ENCODE measurements at regions not wholly inside any gene's neighbourhood (a gene's known extent, or its start where the extent isn't known, plus 50 kb on each side); places are given as distances from the start of the nearest gene placed in this dataset.

DNA sequence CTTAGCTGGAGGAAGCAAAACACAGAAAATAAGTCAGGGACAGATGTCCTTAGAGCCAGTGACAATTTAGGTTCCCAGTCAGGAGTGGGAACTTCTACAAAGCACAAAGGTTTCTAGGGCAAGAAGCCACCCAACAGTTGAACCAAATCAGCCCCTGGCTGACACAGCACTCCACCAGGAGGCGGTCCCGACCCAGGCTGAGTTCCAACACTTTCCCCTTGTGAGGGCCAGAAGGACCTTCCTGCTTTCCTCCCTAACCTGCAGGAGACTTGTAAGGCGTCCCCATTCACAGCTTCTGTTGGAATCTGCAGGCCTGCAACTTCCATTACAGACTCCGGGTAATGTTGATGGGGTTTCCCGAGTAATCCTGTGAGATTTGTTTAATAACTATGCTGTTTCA lies 416.4 kb upstream of the IRX1 start:
- BruUV-seq (replicated peaks) = no TSS peak
- SMC1A ChIA-PET (ENCODE audit: uncharacterized antibody, unreplicated experiment) = no interaction called here
- intact Hi-C loops (cut with micrococcal nuclease; ENCODE audit: unreplicated experiment) = no loop called here
- Histone ChIP-seq H3K4me3 (no peak overlapping the region), H3K9me3 (replicated peaks; ENCODE audit: control insufficient read depth, insufficient read depth, low read length) (no peaks in the 10 kb centered on the region; the same call in 2 of the 3 replicates), H3K27me3 (replicated peaks in 1 of 2; ENCODE audit: control insufficient read depth in 2 of 2, insufficient read depth in 2 of 2, low read length in 1 of 2) (no peaks in the 10 kb centered on the region), H2AFZ (ENCODE audit: control insufficient read depth, low read depth, low read length) (no peak overlapping the region), H3K79me2 (ENCODE audit: control insufficient read depth, insufficient read depth, low read length) (no peaks in the 10 kb centered on the region), H3K9ac (ENCODE audit: control insufficient read depth, insufficient read depth, low read length) (no peak overlapping the region), H3K36me3 (ENCODE audit: control insufficient read depth in 2 of 2, insufficient read depth in 2 of 2, low read length in 1 of 2) (no peaks in the 10 kb centered on the region), H4K20me1 (ENCODE audit: control insufficient read depth, insufficient read depth) (no peaks in the 10 kb centered on the region), H3K27ac (ENCODE audit: control insufficient read depth, insufficient read depth) (no peak overlapping the region), H3K4me1 (ENCODE audit: control insufficient read depth, insufficient read depth, low read length) (no peaks in the 10 kb centered on the region), H3K4me2 (ENCODE audit: control insufficient read depth, insufficient read depth) (no peak overlapping the region)
- ATAC-seq (no peak), FAIRE-seq (no peak), DNase-seq (ENCODE audit: low read depth, low spot score) (no peak)
- in situ Hi-C loops (cut with MboI) = no loop called here
- 37% methylated on average over 5 of the region's 5 CpGs for WGBS (ENCODE audit: insufficient coverage, insufficient replicate concordance, low lambda C conversion rate, missing lambda C conversion rate)
- POLR2A ChIA-PET = no interaction called here
- RAD21 ChIA-PET (ENCODE audit: unreplicated experiment) = no interaction called here
- TF ChIP-seq CHD4 (IDR thresholded peaks at IDR 0.05) = no peak
- TF ChIP-seq, protein P1, sequence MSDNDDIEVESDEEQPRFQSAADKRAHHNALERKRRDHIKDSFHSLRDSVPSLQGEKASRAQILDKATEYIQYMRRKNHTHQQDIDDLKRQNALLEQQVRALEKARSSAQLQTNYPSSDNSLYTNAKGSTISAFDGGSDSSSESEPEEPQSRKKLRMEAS (IDR thresholded peaks at IDR 0.05; ENCODE audit: low read depth, low read length) = no peak
- TF ChIP-seq IKZF1 (conservative IDR thresholded peaks at IDR 0.05) = no peak
- TF ChIP-seq, protein P2, sequence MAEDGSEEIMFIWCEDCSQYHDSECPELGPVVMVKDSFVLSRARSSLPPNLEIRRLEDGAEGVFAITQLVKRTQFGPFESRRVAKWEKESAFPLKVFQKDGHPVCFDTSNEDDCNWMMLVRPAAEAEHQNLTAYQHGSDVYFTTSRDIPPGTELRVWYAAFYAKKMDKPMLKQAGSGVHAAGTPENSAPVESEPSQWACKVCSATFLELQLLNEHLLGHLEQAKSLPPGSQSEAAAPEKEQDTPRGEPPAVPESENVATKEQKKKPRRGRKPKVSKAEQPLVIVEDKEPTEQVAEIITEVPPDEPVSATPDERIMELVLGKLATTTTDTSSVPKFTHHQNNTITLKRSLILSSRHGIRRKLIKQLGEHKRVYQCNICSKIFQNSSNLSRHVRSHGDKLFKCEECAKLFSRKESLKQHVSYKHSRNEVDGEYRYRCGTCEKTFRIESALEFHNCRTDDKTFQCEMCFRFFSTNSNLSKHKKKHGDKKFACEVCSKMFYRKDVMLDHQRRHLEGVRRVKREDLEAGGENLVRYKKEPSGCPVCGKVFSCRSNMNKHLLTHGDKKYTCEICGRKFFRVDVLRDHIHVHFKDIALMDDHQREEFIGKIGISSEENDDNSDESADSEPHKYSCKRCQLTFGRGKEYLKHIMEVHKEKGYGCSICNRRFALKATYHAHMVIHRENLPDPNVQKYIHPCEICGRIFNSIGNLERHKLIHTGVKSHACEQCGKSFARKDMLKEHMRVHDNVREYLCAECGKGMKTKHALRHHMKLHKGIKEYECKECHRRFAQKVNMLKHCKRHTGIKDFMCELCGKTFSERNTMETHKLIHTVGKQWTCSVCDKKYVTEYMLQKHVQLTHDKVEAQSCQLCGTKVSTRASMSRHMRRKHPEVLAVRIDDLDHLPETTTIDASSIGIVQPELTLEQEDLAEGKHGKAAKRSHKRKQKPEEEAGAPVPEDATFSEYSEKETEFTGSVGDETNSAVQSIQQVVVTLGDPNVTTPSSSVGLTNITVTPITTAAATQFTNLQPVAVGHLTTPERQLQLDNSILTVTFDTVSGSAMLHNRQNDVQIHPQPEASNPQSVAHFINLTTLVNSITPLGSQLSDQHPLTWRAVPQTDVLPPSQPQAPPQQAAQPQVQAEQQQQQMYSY (CRISPR knock-in tag; IDR thresholded peaks at IDR 0.05) = no peak
- no peak for TF ChIP-seq TCF7 (IDR thresholded peaks at IDR 0.05; ENCODE audit: borderline replicate concordance)
- TF ChIP-seq ESRRA (IDR thresholded peaks at IDR 0.05; ENCODE audit: low read length) = no peak
- TF ChIP-seq, protein P3, sequence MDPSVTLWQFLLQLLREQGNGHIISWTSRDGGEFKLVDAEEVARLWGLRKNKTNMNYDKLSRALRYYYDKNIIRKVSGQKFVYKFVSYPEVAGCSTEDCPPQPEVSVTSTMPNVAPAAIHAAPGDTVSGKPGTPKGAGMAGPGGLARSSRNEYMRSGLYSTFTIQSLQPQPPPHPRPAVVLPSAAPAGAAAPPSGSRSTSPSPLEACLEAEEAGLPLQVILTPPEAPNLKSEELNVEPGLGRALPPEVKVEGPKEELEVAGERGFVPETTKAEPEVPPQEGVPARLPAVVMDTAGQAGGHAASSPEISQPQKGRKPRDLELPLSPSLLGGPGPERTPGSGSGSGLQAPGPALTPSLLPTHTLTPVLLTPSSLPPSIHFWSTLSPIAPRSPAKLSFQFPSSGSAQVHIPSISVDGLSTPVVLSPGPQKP (IDR thresholded peaks at IDR 0.05; ENCODE audit: low read depth, low read length) = no peak
- no peak for TF ChIP-seq EP300 (IDR thresholded peaks at IDR 0.05; ENCODE audit: borderline replicate concordance in 1 of 2, control insufficient read depth in 1 of 2, low read depth in 2 of 2, low read length in 2 of 2)
- no peak for TF ChIP-seq WRNIP1 (IDR thresholded peaks at IDR 0.05; ENCODE audit: borderline replicate concordance, low read depth, low read length)
- CTCF ChIA-PET = no interaction called here
